Cardiac muscle cell (in vitro differentiated cells and primary cell): ENCODE measurements at regions not wholly inside any gene's neighbourhood (a gene's known extent, or its start where the extent isn't known, plus 50 kb on each side); places are given as distances from the start of the nearest gene placed in this dataset.

Source experiments
- DNase-seq, 2 donors: peaks; one replicate each; pipeline versions ENCODE4 v3.0.0 to v3.0.0-alpha.2; 2010 to 2017; ENCODE audit warnings: low read depth in 1 of 2, low spot score in 1 of 2
- H3K27ac ChIP-seq: fragments of 200-600 bp; sonication (generic); 2 replicates; pipeline ENCODE4 v1.5.1; 2016
- H3K27me3 ChIP-seq: fragments of 200-600 bp; sonication (generic); 2 replicates; pipeline ENCODE4 v1.6.0; 2016; ENCODE audit warnings: control low read depth
- H3K36me3 ChIP-seq: fragments of 200-600 bp; sonication (generic); 2 replicates; pipeline ENCODE4 v1.5.1; 2016; ENCODE audit warnings: control low read depth
- H3K4me1 ChIP-seq: fragments of 200-600 bp; sonication (generic); 2 replicates; pipeline ENCODE4 v1.8.1; 2017; ENCODE audit warnings: low read depth, mild to moderate bottlenecking, mixed run types
- H3K4me3 ChIP-seq: fragments of 200-600 bp; sonication (generic); 2 replicates; pipeline ENCODE4 v1.5.1; 2016; ENCODE audit warnings: mild to moderate bottlenecking
- H3K9me3 ChIP-seq: fragments of 200-600 bp; sonication (generic); 2 replicates; pipeline ENCODE4 v1.5.1; 2017; ENCODE audit warnings: low read depth, mild to moderate bottlenecking, control low read depth
- CTCF ChIP-seq: IDR thresholded peaks from 2 replicates; pipeline ENCODE4 v1.5.1; 2012; ENCODE audit warnings: low read depth, mild to moderate bottlenecking, low read length

- no peak for TF ChIP-seq CTCF
- Histone ChIP-seq H3K36me3 (no peaks in the 10 kb centered on the region), H3K4me1 (peaks cover 12% of the 10 kb centered on the region), H3K27ac (no peak overlapping the region), H3K9me3 (no peaks in the 10 kb centered on the region), H3K4me3 (no peak overlapping the region), H3K27me3 (peaks cover 6% of the 10 kb centered on the region)
- DNase-seq: no peak
Observed at GRCh38 chr13:76523740-76524340, 362.4 kb downstream of the KCTD12 start.

DNA sequence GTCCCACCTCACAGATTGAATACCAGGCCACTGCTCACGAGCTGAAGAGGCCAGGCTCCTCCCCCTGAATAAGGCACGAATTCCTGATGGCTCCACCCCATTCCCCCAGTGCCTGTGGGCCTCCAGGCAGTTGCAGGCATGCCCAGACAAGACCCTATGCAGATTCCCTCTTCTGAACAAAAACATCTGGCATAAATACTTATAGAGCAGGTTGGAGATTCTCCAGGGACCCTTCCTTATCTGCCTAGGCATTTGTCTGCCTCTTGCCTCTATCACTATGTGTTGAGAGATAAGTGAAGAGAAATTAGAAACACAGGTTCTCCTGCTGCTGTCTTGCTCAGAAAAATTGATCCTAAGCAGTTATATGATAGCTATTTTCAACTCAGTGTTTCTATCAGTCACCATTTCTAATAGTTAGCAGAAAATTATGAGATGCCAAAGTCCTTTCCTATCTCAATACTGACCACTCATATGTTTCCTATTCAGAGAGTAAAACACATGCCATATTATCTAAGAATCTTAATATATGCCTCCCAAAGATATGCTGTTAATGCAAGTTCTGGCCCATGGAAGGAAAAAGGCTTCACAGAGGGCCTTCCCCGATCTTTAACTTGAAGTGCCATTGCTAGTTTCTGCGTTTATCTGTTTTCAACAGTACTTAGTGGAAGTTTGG, 364.0 kb downstream of the KCTD12 start:
- Histone ChIP-seq H3K27ac (peak overlapping the region; percentile 80), H3K27me3 (no peaks in the 10 kb centered on the region), H3K9me3 (no peaks in the 10 kb centered on the region), H3K36me3 (no peaks in the 10 kb centered on the region), H3K4me3 (no peak overlapping the region), H3K4me1 (peaks cover 20% of the 10 kb centered on the region)
- peak; percentile 49 to 79 for DNase-seq
- no peak for TF ChIP-seq CTCF

- DNase-seq: no peak
- H3K27ac ChIP-seq: no peak overlapping the region
- TF ChIP-seq CTCF: no peak
- H3K9me3 ChIP-seq: no peaks in the 10 kb centered on the region
- no peaks in the 10 kb centered on the region for H3K36me3 ChIP-seq
- peaks cover 20% of the 10 kb centered on the region for H3K4me1 ChIP-seq
- H3K27me3 ChIP-seq: no peaks in the 10 kb centered on the region
- no peak overlapping the region for H3K4me3 ChIP-seq
Observed at GRCh38 chr13:76519685-76520084, 366.5 kb downstream of the KCTD12 start.

GRCh38 chr13:76516586-76516985, 369.6 kb downstream of the KCTD12 start:
- Histone ChIP-seq H3K36me3 (no peaks in the 10 kb centered on the region), H3K4me1 (peaks cover 8% of the 10 kb centered on the region), H3K9me3 (no peaks in the 10 kb centered on the region), H3K27ac (no peak overlapping the region), H3K27me3 (no peaks in the 10 kb centered on the region), H3K4me3 (no peak overlapping the region)
- no peak for TF ChIP-seq CTCF
- DNase-seq: peak in 1 of 2 donors; percentile 16

DNA sequence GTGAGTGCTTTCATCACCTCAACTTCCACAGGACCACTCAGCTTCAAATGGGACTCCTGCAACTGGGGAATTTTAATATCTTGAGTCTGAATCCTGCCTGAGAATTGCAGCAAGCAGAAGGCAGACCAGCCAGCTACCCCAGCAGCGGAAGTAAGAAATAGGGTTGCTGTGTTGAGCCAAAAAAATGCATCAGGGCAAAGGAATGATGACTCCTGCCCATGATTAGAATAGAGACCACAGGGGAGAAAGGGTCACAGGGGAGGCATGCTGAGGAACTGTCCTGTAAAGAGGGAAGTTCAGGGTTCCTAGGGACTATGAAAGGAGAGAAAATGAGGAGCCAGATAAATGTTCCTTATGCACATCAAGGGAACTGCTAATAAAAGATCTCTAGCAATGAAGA, 370.2 kb downstream of the KCTD12 start:
- H3K27me3 ChIP-seq: no peaks in the 10 kb centered on the region
- no peak for TF ChIP-seq CTCF

More for the DNA sequence above, 370.2 kb downstream of the KCTD12 start:
- no peaks in the 10 kb centered on the region for H3K36me3 ChIP-seq
- no peak overlapping the region for H3K4me3 ChIP-seq
- no peak overlapping the region for H3K27ac ChIP-seq
- no peaks in the 10 kb centered on the region for H3K9me3 ChIP-seq
- peak in 1 of 2 donors; percentile 79 for DNase-seq
- H3K4me1 ChIP-seq: peaks cover 8% of the 10 kb centered on the region
